HG02852 (cell line): ENCODE measurements at regions not wholly inside any gene's neighbourhood (a gene's known extent, or its start where the extent isn't known, plus 50 kb on each side); places are given as distances from the start of the nearest gene placed in this dataset.

Experiments
- ATAC-seq: cut with Tn5 transposase; IDR thresholded peaks from one replicate; pipeline ENCODE4 v1.9.1; 2021; ENCODE audit warnings: mild to moderate bottlenecking, moderate library complexity; ENCODE audit not compliant: unreplicated experiment

GRCh38 chr1:59230622-59231021 is 66.3 kb upstream of the FGGY start:
- ATAC-seq = no peak

DNA sequence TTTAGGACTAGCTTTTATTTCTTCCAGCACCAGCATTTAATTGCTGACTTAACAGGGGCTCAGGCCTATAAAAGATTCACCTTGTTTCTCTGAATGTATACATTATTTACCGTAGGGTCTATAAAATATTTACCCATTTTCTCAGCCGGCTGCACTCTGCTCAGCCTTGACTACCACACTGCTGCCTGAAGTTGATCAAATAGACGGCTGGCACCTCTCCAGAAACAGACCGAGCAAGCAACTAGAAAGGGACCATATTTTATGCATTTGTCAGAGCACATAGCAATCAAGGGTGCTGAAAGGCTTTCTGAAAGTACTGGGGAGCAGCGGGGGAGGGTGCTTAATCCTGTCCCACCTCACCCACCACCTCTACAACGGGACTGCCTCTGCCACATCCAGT is 64.7 kb upstream of the FGGY start:
- ATAC-seq = no peak

DNA sequence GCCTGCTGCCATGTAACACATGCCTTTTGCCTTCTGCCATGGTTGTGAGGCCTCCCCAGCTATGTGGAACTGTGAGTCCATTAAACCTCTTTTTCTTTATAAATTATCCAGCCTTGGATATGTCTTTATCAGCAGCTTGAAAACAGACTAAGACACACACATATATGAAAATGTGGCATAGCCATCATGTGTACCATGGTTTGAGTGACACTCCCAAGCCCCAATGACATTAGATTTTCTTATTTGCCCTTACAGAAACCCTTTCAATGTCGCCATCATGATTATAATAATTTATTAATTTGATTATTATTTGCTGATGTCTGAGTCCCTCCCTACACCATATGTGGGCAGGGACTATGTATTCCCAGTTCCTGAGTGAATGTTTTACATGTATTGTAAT is 63.5 kb upstream of the FGGY start:
- ATAC-seq = no peak

- ATAC-seq = no peak
Observed at GRCh38 chr1:59236721-59237545, 60.0 kb upstream of the FGGY start.

DNA sequence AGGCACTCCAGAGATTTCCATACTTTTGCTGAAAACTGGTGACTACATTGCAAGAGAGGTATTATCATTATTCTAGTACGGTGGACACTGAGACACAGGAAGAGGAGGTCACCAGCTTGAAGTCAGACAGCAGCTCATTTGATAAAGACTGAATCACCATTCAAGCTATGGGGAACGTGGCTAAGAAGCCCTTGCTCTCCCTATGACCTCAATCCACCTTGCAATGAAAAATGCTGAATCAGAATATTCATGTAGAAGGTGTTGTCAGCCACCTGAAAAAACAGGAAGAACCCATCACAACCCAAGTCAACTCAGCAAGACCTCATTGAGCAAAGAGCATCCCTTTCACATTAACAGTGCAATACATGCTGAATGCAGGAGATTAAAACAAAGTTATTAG is 59.0 kb upstream of the FGGY start:
- no peak for ATAC-seq

DNA sequence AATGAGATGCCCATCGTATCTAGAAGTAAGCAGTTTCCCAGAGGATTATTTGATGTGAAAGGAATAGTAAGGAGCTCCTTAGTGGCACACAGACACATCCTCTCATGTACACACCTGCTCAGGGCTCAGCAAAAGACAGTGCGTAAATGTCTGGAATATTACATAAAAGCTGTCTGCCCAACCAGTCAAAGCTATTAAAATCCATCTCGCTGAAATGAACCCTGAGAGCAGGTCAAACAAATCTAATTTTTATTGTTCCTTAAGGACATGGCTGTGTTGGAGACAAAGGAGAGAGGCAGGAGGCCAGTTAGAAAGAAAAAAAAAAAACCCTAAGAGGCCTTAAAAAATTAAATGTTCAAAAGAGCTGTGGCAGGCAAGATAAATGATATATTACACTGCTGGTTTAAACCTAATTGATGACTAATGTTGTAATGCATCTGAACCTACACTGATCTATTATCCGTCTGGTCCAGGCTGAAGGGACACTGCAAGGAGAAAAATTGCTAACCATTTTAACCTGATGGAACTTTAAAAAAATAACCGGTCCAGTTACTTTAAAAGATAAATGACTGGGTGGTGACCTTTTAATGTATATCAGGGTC is 58.5 kb upstream of the FGGY start:
- no peak for ATAC-seq

DNA sequence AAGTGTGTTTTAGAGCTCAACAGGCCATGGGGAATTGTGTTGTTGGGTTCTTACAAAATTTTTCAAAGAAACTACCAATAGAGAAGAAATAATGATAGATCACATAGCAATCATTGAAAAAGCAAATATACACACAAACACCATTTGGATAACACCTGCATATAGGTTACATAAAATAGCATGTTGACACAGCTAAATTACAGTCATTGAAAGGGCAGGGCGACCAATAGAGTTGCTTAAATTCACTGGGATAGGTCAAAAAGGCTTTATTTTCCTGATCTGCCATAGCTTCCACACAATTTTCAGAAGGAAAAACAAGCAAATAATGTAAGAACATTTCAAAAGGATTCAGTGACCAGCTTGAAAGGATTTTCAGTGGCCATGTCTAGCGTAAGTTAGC is 57.9 kb upstream of the FGGY start:
- no peak for ATAC-seq

- ATAC-seq = no peak
Observed at GRCh38 chr1:59241909-59242308, 55.0 kb upstream of the FGGY start.

GRCh38 chr1:59242370-59242769 is 54.5 kb upstream of the FGGY start:
- no peak for ATAC-seq

DNA sequence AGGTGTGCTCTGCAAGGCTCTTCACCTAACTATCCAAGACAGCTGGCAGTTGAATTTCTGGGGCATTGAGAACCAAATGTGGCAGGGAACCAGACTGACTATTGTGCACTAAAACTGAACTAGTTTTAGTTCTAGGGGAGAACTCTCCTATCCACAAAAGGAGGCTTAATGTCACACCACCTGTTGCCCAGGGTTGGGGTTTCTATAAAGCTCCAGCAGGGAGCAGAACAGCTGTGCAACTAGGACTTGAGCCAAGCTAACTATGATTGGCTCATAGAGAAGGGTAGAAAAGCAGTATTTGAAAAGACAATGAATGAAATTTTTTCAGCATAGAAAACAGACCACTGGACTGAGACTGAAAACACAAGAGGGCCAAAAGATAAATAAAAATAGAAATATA is 53.3 kb upstream of the FGGY start:
- ATAC-seq = no peak

DNA sequence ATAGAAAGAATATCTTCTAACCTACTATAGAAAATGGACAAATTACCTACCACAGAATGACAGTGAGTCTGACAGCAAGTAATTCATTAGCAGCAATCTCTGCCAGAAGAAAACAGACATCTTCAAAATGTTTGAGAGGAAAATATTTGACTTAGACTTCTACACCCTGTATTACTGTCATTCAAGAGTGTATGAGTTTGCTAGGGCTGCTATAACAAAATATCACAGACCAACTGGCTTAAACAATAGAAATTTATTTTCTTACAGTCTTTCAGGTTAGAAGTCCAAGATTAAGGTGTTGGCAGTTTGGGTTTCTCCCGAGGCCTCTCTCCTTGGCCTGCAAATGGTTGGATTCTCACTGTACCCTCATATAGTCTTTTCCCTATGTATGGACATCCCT is 52.9 kb upstream of the FGGY start:
- no peak for ATAC-seq

- no peak for ATAC-seq
Observed at GRCh38 chr1:59244891-59245290, 52.0 kb upstream of the FGGY start.
